Ovary (tissue), 7 donors: ENCODE measurements at regions not wholly inside any gene's neighbourhood (a gene's known extent, or its start where the extent isn't known, plus 50 kb on each side); places are given as distances from the start of the nearest gene placed in this dataset.

Experiments used
- DNase-seq, 5 donors: peaks; one replicate each; pipeline ENCODE4 v3.0.0-alpha.2; 2019 to 2020
- H3K27ac ChIP-seq, 2 donors: fragments of 200-600 bp; one replicate each; pipeline versions ENCODE4 v1.5.1 to v1.8.0; 2019 to 2022
- H3K27me3 ChIP-seq: fragments of 200-600 bp; one replicate; pipeline ENCODE4 v1.8.0; 2022
- H3K36me3 ChIP-seq: fragments of 200-600 bp; sonication (generic); one replicate; pipeline ENCODE4 v1.5.1; 2019
- H3K4me1 ChIP-seq: one replicate; pipeline ENCODE4 v1.8.1; 2013; ENCODE audit warnings: mild to moderate bottlenecking, moderate library complexity; ENCODE audit not compliant: insufficient read depth
- H3K4me3 ChIP-seq: fragments of 200-600 bp; sonication (generic); one replicate; pipeline ENCODE4 v1.5.1; 2017
- H3K9me3 ChIP-seq, 2 donors: fragments of 200-600 bp in 1 of 2; sonication (generic) in 1 of 2; one replicate each; pipeline versions ENCODE4 v1.5.1 to v1.8.1; 2013 to 2019; ENCODE audit warnings: mild to moderate bottlenecking in 1 of 2, moderate library complexity in 1 of 2
- EP300 ChIP-seq: sonication (generic); formaldehyde crosslinking; IDR thresholded peaks from one replicate; pipeline ENCODE4 v1.6.1; 2017; ENCODE audit warnings: antibody characterized with exemption
- POLR2A ChIP-seq: fragments of 450-650 bp; IDR thresholded peaks from one replicate; pipeline ENCODE4 v1.6.1; 2017; ENCODE audit warnings: antibody characterized with exemption, mild to moderate bottlenecking, moderate library complexity
- WGBS, 3 donors: extraction: QIAGEN DNeasy Blood & Tissue Kit in 1 of 3; methylation state at CpG; one replicate each; pipeline versions ENCODE4 v1.1.5 to v1.1.7; 2013 to 2017; 5-methylcytosine and 5-hydroxymethylcytosine counted together
- intact Hi-C, 4 donors: fragments of 100-400 bp; cut with DNase I; formaldehyde crosslinking; loops; one replicate each; pipeline versions ENCODE4 v1.11.0 to v1.15.1; 2022 to 2023
- TF ChIP-seq, protein P1 (sequence below), 3 donors: fragments of 450-650 bp in 2 of 3; fragments of 200-600 bp in 1 of 3; IDR thresholded peaks; one replicate each; pipeline versions ENCODE4 v1.5.1 to v1.8.0; 2016 to 2022; ENCODE audit warnings: antibody characterized with exemption in 3 of 3, mild to moderate bottlenecking in 1 of 3
- donor health status: DM: no; HTN: no; CAD: no; lungs with moderate emphysema.
- donor health status: DM: no; HTN: no; CAD: no.
- donor health status: Bipolar disorder and iron deficiency.
- donor health status: DM: no; HTN: no; CAD: no.
- donor health status: DM: yes; HTN: yes; CAD: no.

DNA sequence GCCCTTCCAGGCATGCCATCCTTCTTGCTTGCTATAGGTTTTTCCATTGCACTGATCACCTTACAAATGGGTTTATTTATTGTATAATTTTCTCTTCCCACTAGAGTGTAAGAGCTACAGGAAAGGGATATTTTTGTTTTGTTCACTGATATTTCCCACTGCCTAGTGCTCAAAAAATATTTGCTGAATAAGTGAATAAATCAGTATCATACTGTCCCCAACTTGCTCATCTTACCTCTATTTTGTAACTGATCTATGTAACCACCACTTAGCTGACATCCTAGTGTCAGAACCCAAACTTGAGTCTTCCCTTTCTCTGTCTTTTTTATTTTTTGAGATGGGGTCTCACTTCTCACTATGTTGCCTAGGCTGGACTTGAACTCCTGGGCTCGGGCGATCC is 87.6 kb upstream of the TBC1D3K start:
- Histone ChIP-seq H3K4me1 (no peaks in the 10 kb centered on the region), H3K9me3 (no peaks in the 10 kb centered on the region), H3K27ac (no peak overlapping the region), H3K4me3 (no peak overlapping the region), H3K27me3 (no peaks in the 10 kb centered on the region), H3K36me3 (no peaks in the 10 kb centered on the region)
- DNase-seq: no peak
- intact Hi-C loops: no loop called here
- 91 to 96% (median 96%) methylated on average over 2 of the region's 2 CpGs for WGBS, 3 donors
- TF ChIP-seq POLR2A: no peak

GRCh38 chr17:37834168-37834567 is 89.3 kb upstream of the HNF1B start:
- no peaks in the 10 kb centered on the region for H3K4me1 ChIP-seq
- H3K27ac ChIP-seq: no peak overlapping the region
- no peak overlapping the region for H3K4me3 ChIP-seq
- no peaks in the 10 kb centered on the region for H3K36me3 ChIP-seq
- 90 to 95% (median 93%) methylated on average over 2 of the region's 2 CpGs for WGBS, 3 donors
- TF ChIP-seq POLR2A (no peak), EP300 (no peak)
- TF ChIP-seq, protein P1, sequence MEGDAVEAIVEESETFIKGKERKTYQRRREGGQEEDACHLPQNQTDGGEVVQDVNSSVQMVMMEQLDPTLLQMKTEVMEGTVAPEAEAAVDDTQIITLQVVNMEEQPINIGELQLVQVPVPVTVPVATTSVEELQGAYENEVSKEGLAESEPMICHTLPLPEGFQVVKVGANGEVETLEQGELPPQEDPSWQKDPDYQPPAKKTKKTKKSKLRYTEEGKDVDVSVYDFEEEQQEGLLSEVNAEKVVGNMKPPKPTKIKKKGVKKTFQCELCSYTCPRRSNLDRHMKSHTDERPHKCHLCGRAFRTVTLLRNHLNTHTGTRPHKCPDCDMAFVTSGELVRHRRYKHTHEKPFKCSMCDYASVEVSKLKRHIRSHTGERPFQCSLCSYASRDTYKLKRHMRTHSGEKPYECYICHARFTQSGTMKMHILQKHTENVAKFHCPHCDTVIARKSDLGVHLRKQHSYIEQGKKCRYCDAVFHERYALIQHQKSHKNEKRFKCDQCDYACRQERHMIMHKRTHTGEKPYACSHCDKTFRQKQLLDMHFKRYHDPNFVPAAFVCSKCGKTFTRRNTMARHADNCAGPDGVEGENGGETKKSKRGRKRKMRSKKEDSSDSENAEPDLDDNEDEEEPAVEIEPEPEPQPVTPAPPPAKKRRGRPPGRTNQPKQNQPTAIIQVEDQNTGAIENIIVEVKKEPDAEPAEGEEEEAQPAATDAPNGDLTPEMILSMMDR (IDR thresholded peaks at IDR 0.05): no peak
- intact Hi-C loops: no loop called here
- no peaks in the 10 kb centered on the region for H3K27me3 ChIP-seq
- H3K9me3 ChIP-seq: no peaks in the 10 kb centered on the region
- no peak for DNase-seq

DNA sequence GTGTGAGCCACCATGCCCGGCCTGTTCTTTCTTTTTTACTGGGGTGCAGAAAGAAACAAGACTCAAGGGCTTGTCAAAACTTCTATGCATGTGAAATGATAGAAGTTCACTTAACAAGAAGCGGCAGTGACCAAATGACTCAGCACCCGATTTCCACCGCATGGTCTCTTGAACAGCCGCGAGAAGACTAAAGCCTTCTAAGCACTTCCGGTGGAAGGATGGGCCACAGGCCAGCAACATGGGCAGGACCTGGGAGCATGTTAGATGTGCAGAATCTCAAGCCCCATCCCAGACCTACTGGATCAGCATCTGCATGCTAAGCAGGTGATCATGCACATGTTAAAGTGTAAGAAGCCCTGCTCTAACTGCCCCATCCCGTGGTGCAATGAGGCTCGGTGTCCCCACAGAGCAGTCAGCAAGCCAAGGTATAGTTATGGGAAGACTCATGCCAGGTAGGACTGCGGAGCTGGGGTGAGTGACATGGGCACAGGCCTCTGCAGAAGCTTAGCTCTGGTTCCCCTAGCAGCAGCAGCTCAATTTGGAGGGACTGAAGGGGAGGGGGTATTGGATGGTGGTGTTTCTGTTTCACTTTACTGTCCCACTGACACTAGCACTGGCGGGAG is 88.5 kb upstream of the HNF1B start:
- Histone ChIP-seq H3K27me3 (no peaks in the 10 kb centered on the region), H3K4me1 (no peaks in the 10 kb centered on the region), H3K27ac (no peak overlapping the region), H3K9me3 (no peaks in the 10 kb centered on the region), H3K4me3 (no peak overlapping the region), H3K36me3 (no peaks in the 10 kb centered on the region)
- no peak for DNase-seq
- intact Hi-C loops: no loop called here
- WGBS, 3 donors: 85 to 86% (median 86%) methylated on average over 11 of the region's 11 CpGs
- no peak for TF ChIP-seq EP300
- TF ChIP-seq, protein P1 (IDR thresholded peaks at IDR 0.05): no peak

DNA sequence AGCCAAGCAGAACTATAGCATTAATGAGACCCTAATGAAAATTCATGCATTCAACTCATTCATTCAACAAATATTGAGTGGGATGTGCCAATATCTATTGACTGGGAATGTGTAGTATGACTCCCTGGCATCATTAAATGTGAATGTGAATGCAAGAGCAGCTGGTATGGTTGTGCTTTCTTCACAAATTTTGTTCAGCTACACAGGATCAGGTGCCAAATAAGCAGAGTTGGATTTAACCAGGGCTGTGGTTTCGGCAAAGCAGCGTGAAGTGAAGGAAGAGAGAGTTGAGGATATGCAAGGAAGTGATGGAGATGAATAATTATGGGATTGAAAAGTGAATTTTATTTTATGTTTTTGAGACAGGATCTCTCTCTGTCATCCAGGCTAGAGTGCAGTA is 87.1 kb upstream of the HNF1B start:
- TF ChIP-seq, protein P1 (IDR thresholded peaks at IDR 0.05): no peak
- TF ChIP-seq EP300: no peak
- no peak for TF ChIP-seq POLR2A
- 90 to 100% (median 94%) methylated on average over 2 of the region's 2 CpGs for WGBS, 3 donors
- Histone ChIP-seq H3K9me3 (no peaks in the 10 kb centered on the region), H3K27me3 (no peaks in the 10 kb centered on the region), H3K36me3 (no peaks in the 10 kb centered on the region), H3K27ac (no peak overlapping the region), H3K4me1 (no peaks in the 10 kb centered on the region), H3K4me3 (no peak overlapping the region)
- intact Hi-C loops: no loop called here
- DNase-seq: no peak

DNA sequence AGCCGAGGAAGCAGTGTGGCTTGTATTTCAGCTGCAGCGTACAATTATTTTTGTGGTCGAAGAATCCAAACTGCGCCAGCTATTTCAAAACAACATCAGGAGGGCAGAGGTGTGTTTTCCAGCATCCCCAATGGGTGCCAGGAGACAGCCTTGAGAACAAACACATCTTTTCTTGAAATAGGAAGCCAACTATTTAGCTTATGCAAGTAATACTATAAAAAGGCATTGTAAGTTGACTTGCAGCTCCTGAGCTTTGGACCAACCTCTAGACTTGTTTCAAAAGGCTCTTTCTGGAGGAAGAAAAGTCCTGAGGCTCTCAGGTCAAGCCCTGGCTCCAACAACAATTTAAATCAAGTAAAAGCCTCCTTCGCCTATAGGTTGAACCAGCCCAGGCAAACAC is 86.6 kb upstream of the HNF1B start:
- TF ChIP-seq, protein P1 (IDR thresholded peaks at IDR 0.05): no peak
- TF ChIP-seq EP300 (no peak), POLR2A (no peak)
- no peak for DNase-seq
- Histone ChIP-seq H3K36me3 (no peaks in the 10 kb centered on the region), H3K27me3 (no peaks in the 10 kb centered on the region), H3K9me3 (no peaks in the 10 kb centered on the region), H3K4me3 (no peak overlapping the region), H3K4me1 (no peaks in the 10 kb centered on the region), H3K27ac (no peak overlapping the region)
- WGBS, 3 donors: 79 to 86% (median 85%) methylated on average over 5 of the region's 5 CpGs
- intact Hi-C loops: no loop called here
